ENCODE measurements at regions not wholly inside any gene's neighbourhood (a gene's known extent, or its start where the extent isn't known, plus 50 kb on each side); places are given as distances from the start of the nearest gene placed in this dataset.

DNA sequence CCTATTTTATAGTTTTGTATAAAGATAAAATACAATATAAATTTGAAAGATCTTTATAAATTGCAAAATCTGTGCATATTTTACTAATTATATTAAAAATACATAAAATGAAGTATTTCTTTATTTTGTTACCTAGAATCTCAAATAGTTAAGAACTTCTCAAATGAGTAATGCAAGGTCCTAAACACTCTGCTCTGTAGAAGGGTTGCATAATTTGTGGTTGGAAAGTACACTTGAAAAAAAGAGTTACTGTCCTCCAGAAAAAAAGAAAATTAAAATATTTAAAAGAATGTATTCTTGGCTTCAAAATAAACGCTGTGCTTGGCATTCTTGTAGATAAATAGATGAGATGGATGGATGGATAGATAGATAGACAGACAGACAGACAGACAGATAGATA, 428.8 kb upstream of the CDH6 start:
- intact Hi-C loops (cut with DNase I) = no loop called here
- Histone ChIP-seq H3K4me3 (no peak overlapping the region), H3K9me3 (no peaks in the 10 kb centered on the region), H3K27me3 (ENCODE audit: low read depth) (no peaks in the 10 kb centered on the region), H3K4me1 (no peaks in the 10 kb centered on the region), H3K27ac (no peak overlapping the region), H3K36me3 (no peaks in the 10 kb centered on the region)
- ATAC-seq = no peak
- no peak for DNase-seq
- TF ChIP-seq, protein P1, sequence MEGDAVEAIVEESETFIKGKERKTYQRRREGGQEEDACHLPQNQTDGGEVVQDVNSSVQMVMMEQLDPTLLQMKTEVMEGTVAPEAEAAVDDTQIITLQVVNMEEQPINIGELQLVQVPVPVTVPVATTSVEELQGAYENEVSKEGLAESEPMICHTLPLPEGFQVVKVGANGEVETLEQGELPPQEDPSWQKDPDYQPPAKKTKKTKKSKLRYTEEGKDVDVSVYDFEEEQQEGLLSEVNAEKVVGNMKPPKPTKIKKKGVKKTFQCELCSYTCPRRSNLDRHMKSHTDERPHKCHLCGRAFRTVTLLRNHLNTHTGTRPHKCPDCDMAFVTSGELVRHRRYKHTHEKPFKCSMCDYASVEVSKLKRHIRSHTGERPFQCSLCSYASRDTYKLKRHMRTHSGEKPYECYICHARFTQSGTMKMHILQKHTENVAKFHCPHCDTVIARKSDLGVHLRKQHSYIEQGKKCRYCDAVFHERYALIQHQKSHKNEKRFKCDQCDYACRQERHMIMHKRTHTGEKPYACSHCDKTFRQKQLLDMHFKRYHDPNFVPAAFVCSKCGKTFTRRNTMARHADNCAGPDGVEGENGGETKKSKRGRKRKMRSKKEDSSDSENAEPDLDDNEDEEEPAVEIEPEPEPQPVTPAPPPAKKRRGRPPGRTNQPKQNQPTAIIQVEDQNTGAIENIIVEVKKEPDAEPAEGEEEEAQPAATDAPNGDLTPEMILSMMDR (IDR thresholded peaks at IDR 0.05) = no peak

DNA sequence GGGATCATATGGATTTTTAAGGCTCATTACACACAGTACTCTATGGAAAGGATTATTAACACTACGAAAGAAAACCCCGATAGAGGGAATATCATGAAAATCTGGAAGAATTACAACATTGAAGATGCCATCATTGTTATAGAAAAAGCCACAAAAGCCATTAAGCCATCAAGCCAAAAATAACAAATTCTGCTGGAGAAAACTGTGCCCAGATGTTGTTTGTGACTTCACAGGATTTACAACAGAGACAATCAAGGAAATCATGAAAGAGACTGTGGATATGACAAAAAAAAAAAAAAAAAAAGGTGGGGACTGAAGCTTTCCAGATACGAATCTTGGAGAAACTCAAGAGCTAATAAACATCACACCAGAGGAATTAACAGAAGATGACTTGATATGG, 433.8 kb upstream of the CDH6 start:
- TF ChIP-seq, protein P1 (IDR thresholded peaks at IDR 0.05) = no peak
- intact Hi-C loops (cut with DNase I) = no loop called here
- Histone ChIP-seq H3K36me3 (no peaks in the 10 kb centered on the region), H3K4me1 (no peaks in the 10 kb centered on the region), H3K4me3 (no peak overlapping the region), H3K27me3 (ENCODE audit: low read depth) (no peaks in the 10 kb centered on the region), H3K9me3 (peaks cover 6% of the 10 kb centered on the region), H3K27ac (no peak overlapping the region)
- DNase-seq (no peak), ATAC-seq (no peak)

DNA sequence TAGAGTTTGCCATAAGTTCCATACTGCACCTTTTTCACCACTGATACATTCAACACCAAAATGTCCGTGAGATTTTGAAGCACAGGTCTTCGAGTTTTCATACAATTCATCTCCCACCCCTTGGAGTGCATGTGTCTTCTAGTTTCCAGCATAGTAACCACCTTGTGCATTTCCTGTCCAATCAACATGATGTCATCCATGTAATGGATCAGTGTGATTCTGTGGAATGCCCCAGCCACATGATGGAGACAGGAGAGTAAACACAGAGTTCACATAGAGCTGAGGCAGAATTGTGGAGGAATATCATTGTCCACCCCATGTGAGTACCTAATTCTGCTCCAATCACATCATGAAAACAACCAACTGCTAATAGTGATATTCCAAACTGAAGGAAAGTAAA, 441.5 kb upstream of the CDH6 start:
- Histone ChIP-seq H3K4me3 (no peak overlapping the region), H3K36me3 (no peaks in the 10 kb centered on the region), H3K27ac (no peak overlapping the region), H3K27me3 (ENCODE audit: low read depth) (no peaks in the 10 kb centered on the region), H3K4me1 (no peaks in the 10 kb centered on the region), H3K9me3 (no peaks in the 10 kb centered on the region)
- DNase-seq (no peak), ATAC-seq (no peak)
- intact Hi-C loops (cut with DNase I) = no loop called here
- TF ChIP-seq, protein P1 (IDR thresholded peaks at IDR 0.05) = no peak

DNA sequence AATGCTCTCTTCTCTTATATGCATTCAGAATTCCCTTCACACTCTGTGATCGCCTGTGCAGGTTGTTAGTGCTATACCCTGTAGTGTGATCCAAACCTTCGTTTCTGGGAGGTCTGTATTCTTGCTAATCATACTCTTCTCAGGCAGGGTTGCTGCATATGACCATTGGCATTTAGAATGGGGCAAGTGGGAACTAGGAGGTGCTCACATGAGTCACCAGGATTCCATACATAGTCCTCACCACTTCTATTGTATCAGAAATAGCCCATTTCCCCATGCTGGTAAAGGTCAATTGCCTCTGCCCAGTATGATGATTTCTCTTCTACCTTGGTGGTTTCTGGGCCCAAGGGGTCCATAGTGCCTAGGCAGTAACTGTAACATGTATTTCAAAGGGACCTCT, 443.5 kb upstream of the CDH6 start:
- no peaks in the 10 kb centered on the region for H3K9me3 ChIP-seq
- no peak overlapping the region for H3K27ac ChIP-seq
- no peaks in the 10 kb centered on the region for H3K36me3 ChIP-seq
- TF ChIP-seq, protein P1 (IDR thresholded peaks at IDR 0.05) = no peak
- intact Hi-C loops (cut with DNase I) = no loop called here
- ATAC-seq = no peak
- H3K4me1 ChIP-seq = no peaks in the 10 kb centered on the region
- no peak overlapping the region for H3K4me3 ChIP-seq
- DNase-seq = no peak
- no peaks in the 10 kb centered on the region for H3K27me3 ChIP-seq (ENCODE audit: low read depth)

DNA sequence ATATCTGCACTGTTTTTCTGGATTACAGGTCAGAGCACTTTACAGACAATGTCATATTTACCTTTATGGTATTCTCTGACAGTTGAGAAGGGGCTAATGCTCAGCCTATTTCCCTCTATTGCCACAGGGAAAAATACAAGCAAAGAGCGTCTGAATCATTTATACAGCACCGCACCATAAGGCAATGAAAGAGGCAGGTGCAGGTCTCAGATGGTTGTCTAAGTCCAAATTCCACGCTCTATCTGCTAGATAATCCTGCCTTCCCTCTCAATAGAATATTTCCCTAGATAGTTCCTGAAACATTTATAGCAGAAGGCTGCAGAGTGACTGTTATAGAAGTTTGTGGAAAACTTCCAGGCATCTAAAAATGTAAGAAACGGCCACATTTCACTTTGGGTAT, 446.1 kb upstream of the CDH6 start:
- TF ChIP-seq, protein P1 (IDR thresholded peaks at IDR 0.05) = no peak
- intact Hi-C loops (cut with DNase I) = no loop called here
- no peak for ATAC-seq
- no peaks in the 10 kb centered on the region for H3K9me3 ChIP-seq
- H3K27me3 ChIP-seq (ENCODE audit: low read depth) = no peaks in the 10 kb centered on the region
- H3K4me3 ChIP-seq = no peak overlapping the region
- H3K36me3 ChIP-seq = no peaks in the 10 kb centered on the region
- H3K27ac ChIP-seq = no peak overlapping the region
- no peak for DNase-seq
- H3K4me1 ChIP-seq = no peaks in the 10 kb centered on the region

DNA sequence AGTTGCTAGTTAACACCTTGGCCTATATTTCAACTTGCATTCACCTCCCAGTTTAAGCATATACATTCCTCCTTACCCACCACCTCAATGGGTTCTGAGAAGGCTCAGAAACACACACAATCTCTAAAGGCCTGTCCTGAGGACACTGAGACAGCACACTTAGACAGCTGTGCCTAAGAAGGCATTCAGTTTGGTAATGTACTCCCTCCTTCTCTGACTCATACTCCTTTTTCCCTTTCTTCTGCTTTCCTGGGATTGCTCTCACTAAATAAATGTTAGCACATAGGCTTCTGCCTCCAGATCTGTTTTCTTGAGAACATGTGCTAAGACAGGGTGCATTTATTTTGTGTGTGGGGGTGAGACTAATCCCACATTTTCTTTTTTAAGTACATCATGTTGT, 456.8 kb upstream of the CDH6 start:
- no peak overlapping the region for H3K27ac ChIP-seq
- ATAC-seq (no peak), DNase-seq (no peak)
- no peaks in the 10 kb centered on the region for H3K9me3 ChIP-seq
- no peak overlapping the region for H3K4me3 ChIP-seq
- no peaks in the 10 kb centered on the region for H3K4me1 ChIP-seq
- TF ChIP-seq, protein P1 (IDR thresholded peaks at IDR 0.05) = no peak
- no peaks in the 10 kb centered on the region for H3K27me3 ChIP-seq (ENCODE audit: low read depth)
- no peaks in the 10 kb centered on the region for H3K36me3 ChIP-seq
- intact Hi-C loops (cut with DNase I) = no loop called here
